GM19452 (cell line): ENCODE measurements at regions not wholly inside any gene's neighbourhood (a gene's known extent, or its start where the extent isn't known, plus 50 kb on each side); places are given as distances from the start of the nearest gene placed in this dataset.
A peak's percentile ranks its signal among the peaks of the same experiment; 100 is the strongest.
"Not testable (repeated sequence)": the region's sequence is repeated elsewhere in the genome, so short reads cannot be mapped to it uniquely, and the experiment has no call there.

Source experiments
- ATAC-seq: cut with Tn5 transposase; IDR thresholded peaks from one replicate; pipeline ENCODE4 v1.9.1; 2021; ENCODE audit not compliant: unreplicated experiment

DNA sequence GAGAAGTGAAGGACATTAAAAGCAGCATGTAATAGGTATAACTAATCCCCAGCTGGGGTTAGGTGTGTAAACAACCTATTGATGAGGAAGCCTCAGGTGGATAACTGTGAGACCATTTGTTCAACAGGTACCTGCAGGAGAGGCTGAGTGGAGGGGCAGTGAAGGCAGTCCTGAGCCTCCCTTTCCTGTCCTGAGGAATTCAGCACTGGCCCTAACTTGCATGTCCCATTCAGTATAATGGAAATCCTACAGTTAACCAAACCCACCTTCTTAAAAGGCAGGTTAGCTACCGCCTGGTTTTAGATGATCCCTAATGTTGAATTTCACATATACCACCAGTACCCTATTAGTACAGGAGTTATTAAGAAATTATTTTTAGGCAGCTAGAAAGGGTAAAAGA, 225.9 kb upstream of the GOT2 start:
- ATAC-seq = no peak

DNA sequence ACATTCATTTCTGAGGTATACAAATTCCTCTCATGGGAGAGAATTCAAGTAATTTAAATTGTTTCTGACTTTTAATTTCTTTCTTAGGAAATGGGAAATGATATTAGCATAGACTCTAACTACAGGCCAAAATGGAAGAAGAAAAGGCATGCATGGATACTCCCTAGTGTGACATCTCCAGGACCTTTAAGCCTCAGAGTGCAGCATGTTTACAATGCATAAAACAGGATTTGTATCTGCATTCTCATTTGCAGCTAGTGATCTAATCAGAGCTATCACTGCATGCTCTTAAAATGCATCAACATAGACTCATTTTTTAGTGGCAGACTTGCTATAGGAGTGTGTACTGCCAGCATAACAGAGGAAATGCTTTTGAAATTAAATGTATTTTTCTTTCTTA, 224.6 kb upstream of the GOT2 start:
- no peak for ATAC-seq

DNA sequence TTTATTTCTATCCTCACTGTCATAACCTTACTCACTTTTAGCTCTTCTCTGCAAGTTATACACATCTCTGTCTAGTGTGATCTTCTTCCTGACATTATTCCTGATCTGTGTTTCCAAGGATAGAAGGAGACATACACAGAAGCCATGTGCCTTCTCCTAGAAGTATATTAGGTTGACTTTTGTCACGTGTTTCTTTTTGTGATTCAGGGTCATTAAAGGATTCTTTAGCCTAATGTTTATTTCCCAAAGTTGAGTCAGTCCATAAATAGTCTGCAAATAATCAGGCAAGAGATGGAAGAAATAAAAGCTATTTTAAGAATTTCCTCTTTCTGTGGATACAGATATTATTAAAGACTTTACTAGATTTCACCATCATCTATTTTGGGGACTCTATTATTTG, 214.1 kb upstream of the GOT2 start:
- ATAC-seq = no peak

DNA sequence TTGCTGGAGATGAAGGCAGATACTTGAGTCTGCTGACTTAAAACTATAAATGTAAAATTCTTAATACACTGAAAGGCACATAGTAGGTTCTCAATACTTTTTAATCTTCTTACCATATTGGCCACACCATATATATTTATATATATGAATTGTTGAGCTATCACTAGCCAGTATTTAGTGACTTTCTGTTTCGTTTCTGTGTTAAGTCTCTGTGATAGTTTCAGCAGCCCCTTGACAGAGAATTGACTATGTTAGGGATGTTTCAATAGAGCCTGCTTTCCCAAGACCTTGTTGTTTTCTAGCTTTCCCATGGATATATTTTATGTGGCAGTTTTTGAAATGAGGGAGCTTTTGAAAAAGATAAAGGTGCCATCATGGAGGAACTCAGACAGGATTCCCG, 206.5 kb upstream of the GOT2 start:
- ATAC-seq = no peak

DNA sequence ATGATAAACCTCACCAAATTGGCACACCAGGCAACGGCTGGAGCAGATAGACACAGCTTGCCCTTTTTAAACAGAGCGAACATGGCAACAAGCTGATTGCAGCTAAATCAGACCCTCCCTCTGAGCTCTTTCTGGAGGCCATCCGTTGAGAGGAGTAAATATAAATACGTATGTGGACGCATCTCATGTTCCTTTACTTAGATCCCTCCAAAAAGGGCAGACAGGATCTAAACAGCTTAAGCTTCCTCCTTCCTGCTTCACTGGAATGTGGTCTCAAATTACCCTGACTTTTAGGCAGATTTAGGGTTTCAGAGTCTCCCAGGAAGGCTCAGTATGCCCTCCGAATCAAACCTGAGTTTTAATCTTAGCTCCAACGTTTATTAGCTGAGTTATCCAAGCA, 204.7 kb upstream of the GOT2 start:
- no peak for ATAC-seq

DNA sequence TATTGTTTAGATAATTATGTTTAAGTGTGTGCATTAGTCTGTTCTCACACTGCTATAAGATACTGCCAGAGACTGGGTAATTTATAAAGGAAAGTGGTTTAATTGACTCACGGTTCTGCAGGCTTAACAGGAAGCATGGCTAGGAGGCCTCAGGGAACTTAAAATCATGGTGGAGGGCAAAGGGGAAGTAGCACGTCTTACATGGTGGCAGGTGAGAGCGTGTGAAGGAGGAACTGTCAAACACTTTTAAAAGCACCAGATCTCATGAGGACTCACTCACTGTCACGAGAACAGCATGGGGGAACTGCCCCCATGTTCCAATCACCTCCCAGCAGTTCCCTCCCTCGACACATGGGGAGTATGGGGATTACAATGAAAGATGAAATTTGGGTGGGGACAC, 203.5 kb upstream of the GOT2 start:
- no peak for ATAC-seq

DNA sequence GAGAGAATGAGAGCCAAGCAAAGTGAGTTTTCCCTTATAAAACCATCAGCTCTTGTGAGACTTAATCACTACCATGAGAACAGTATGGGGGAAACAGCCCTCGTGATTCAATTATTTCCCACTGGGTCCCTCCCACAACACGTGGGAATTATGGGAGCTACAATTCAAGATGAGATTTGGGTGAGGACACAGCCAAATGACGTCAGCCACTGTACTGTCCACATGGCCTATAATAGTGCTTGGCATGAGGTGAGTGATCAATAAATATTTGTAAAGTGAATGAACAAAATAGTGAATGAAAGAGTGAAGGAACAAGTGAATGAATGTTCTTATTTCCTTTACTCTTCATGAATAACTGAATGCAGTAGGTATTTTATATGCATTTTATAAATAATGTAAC, 199.1 kb upstream of the GOT2 start:
- no peak for ATAC-seq

DNA sequence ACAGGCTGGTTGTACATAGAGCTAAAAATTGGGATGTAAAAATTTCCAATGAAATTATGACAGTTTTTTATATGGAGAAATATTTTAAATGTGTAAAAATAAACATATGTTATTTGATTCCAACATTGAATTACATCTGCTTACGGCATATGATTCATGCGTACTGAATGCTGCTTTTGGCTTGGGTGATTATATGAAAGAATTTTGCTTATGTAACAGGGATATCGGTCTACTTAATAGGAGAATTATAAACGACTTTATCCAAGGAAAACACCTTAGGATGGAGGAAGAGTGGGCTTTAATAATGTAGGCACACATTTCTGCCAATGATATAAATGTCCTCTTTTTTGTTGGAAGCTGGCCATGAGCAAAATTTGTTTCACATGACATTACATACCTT, 197.3 kb upstream of the GOT2 start:
- ATAC-seq = no peak

DNA sequence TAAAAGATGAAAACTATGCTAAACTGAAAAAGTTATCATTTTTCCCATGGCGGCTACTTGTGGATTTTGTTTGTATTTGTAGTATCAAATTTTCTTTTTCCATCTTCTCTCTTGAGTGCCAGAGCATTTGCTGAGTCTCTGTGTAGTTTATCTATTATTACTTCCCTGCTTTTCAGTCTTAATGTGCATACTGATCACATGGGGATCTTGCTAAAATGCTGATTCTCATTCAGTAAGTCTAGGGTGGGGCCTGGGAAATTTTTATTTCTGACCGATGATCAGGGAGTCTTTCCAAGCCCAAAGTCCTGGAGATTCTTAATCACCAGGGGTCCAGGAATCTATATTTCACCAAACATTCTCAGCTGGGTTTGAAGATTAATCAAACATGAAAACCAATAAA, 189.0 kb upstream of the GOT2 start:
- no peak for ATAC-seq

DNA sequence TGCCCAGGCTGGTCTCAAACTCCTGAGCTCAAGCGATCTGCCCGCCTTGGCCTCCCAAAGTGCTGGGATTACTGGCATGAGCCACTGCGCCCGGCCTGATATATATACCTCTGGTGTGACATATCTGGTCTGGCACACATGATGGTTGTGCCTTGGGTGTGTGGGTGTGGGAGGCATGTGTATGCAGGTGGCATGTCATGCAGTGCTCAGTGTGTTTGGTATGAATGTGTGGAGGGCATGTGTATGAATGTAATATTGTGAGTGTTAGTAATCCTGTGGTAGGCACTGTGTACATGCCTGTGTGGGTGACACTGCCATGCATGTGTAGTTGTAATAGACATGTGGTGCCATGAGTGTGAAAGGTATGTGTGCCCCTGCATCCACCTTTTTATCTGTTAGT, 179.3 kb upstream of the GOT2 start:
- no peak for ATAC-seq

DNA sequence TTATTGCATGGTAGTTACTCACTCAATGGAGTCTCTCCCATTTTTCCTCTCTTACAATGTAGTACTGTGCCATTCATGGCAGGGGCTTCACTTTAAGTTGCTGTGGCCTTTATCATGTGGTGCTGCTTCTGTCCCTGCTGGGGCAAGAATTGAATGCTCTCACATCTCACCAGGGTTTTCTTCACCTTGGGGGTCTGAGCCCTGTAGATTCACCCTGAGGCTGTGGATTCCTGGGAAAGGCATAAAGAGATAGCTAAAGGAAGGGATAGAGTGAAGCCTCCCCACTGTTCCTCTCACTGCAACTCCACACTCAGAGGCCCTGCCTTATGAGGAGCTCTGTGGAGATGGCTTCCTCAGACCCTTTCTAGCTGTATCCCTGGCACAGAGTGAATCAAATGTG, 178.5 kb upstream of the GOT2 start:
- ATAC-seq = no peak

DNA sequence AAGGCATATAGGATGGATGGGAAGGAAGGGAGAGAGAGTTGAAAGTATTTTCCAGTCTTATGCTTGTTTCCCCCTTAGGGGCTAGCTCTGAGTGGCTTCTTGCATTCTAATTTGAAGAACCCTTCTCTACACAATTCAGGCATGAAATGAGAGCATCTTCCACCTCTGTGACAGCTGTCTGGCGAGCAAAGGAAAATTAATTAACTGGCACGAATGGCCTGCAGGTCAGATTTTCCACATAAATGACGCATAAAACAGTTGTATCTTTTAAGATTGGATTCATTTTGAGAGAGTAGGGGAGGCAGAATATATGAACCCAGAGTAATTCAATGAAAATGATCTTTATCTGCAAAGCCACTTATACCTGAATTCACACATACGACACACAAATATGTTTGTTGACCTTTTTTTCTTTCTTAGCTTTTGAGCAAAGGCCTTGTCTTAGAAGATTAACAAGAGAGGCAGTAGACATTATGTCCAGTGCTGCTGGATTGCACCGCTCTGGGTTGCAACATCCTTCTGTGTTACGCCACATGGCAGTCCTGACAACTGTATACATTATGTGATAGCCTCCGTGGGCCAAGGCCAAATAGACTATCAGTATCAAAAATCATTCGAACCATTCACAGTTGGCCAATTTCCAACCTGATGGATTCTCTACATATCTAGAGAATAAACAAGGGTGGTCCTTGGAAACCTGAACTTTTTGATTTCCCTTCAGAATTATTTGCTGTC, 173.0 kb upstream of the GOT2 start:
- ATAC-seq = no peak

DNA sequence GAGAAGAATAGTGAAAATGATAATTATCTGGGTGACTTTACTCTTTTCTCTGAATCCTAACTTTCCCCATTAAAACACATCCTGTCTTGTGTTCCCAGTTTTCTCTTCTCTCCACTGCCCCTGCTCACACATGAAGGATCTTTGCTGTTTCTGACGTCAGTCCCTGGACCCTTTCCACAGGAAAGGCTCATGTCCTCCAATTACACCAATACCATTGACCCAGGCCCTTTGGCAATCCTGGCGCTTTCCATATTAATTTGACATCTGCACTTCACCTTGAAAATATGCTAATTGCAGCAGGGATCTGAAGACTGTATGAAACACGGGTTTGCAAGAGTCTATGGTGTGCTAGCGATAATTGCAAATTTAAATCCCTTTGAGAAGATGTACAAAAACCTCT, 170.2 kb upstream of the GOT2 start:
- ATAC-seq = no peak

DNA sequence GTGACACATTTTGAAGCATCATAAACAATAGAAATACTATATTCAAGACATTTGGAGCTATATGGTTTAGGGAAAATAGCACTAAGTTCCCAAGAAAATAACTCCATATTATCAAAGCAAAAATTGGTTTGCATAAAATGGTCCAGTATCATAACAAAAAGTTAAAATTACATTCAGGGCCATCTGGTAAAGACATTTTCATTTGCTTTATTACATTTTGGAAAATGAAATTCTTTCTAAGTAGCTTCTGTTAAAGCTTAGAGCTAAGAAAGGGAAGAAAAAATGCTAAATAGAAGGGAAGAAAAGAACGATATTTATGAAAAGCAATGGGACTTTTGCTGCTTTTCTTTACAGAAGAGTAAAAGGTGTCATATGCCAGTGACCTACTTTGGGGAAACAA, 155.4 kb upstream of the GOT2 start:
- no peak for ATAC-seq

DNA sequence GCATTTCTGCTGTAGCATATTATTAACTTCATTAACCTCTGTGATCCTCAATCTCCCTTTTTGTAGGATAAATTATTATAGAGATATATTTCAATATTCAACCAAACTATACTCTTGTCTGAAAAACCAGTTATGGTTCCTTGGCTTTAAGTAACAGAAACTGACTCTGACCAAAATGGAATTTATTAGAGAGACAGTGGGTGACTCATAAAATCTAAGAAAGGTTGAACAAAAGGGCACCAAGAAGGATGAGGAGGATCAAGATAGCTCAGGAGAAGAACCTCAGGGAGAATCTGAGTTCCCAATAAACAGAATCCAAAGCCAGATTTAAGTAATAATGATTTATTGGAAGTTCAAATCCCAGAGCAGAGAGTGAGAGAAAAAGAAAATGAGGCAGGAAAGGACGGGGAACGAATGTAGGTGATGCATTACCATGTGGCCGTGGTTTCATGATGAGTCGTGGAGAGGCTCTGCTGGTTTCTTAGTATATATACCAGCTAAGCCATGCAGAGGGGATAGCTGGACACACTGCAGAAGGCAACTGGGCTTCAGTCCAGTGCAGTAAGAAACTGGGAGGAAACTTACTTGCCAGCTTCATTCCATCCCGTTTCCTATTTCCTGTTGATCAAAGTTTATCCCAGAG, 151.5 kb upstream of the GOT2 start:
- ATAC-seq = peak; percentile 65

DNA sequence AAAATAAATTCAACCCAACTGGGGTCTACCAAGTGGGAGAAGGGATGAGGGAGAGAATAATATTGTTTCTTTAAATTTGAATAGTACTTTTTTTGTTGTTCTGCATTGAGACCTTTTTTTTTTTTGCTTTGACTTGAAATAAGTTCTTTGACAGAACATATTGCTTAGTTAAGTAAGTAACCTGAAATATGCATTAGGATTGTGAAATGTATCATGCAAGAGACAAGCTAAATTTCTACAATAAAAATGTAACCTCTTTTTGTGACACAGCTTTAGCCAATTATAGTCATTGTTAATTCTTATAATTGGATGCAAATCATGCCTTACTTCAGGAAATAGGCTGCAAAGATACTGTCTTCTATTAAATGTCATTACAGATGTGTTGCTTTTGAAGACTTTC, 150.0 kb upstream of the GOT2 start:
- ATAC-seq = no peak

DNA sequence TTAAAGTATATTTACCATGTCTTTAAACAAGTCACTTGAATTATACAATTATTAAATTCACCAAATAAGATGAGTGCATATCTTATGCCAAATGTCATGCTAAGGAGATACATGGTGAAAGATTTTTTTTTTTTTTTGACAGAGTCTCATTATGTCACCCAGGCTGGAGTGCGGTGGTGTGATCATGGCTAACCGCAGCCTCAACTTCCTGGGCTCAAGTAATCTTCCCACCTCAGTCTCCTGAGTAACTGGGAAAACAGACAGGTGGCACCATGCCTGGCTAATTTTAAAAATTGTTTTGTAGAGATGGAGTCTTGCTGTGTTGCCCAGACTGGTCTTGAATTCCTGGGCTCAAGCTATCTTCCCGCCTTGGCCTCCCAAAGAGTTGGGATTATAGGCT, 149.0 kb upstream of the GOT2 start:
- no peak for ATAC-seq

DNA sequence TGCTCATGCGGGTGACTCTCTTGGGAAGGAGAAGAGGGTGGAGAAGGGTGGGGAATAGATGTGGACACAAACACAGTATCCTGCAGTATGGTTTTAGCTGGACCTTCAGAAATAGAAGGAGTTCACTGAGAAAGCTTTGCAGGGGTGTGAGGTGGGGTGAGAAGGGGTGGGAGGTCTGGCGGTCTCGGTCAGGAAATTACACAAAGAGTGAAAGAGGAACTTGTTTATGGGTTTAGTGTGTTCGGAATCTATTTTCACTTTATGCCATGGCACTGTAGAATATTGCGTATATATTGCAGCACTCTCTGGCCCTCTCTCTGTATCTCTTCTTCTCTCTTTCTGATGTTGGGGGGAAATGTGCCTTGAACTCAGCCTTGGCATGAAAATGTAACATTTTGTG, 148.2 kb upstream of the GOT2 start:
- peak; percentile 93 for ATAC-seq

DNA sequence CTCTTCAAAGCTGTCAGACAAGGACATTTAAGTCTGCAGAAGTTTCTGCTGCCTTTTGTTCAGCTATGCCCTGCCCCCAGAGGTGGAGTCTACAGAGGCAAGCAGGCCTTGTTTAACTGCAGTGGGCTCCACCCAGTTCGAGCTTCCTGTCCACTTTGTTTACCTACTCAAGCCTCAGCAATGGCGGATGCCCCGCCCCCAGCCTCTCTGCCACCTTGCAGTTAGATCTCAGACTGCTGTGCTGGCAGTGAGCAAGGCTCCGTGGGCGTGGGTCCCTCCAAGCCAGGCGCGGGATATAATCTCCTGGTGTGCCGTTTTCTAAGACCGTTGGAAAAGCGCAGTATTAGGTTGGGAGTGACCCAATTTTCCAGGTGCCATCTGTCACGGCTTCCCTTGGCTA, 144.5 kb upstream of the GOT2 start:
- not testable (repeated sequence) for ATAC-seq

DNA sequence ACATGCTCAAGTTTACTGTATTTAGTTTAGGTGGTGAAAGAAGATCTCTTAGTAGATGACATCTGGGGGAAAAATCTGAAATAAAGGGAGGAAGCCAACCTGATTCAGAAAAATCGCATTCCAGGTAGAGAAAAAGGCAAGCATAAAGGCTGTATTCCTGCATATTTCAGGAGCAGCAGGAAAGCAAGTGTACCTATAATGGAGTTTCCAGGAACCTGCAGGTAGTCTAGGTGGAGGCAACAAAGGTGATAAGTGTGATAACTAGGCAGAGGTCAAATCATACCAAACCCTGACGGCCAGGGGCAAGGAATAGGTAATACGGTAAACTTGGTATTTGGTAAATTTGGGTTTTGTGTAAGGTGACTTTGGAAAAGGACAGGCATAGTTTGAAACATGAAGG, 132.8 kb upstream of the GOT2 start:
- ATAC-seq = no peak

DNA sequence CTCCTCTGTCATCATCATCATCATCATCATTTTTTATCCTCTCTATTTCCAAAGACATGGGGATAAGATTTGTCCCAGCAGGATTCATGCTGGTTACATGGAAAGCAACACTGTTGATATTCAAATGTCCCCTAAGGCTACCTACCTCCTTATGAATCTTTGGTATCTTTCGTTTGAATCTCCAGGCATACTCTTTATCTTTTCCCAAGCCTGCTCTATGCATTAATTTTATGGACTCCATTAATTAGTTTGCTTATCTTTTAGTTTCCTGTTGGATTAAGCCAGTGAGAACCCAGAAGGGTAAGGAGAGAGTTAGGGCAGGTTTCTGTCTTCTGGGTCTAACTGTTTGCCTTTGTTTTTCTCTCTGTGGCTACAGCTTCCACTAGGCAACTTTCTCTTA, 129.6 kb upstream of the GOT2 start:
- no peak for ATAC-seq

DNA sequence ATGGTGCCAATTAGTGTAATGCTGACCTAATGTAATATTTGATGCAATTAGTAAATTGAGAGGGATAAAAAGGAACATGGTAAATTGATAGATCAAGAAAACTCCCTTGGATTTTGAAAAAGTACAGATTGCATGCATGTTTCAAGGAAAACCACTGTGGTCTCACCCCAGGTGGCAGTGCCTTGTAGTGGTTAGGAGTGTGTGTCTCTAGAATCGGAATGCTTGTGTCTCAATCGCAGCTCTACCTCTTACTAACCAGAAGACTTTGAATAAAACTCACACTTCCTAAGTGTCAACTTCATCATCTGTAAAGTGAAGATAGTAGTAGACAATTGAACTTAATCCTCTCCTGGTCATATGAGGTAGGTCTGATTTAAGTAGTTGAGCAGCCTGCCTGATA, 128.9 kb upstream of the GOT2 start:
- no peak for ATAC-seq
